ENCODE measurements at regions not wholly inside any gene's neighbourhood (a gene's known extent, or its start where the extent isn't known, plus 50 kb on each side); places are given as distances from the start of the nearest gene placed in this dataset.

GRCh38 chr15:87154761-87155160 lies 1075.1 kb downstream of the AGBL1 start:
- no peak for TF ChIP-seq RNF2 (IDR thresholded peaks at IDR 0.05; ENCODE audit: borderline replicate concordance, low read depth)
- no peak for TF ChIP-seq POLR2A (IDR thresholded peaks at IDR 0.05; ENCODE audit: low read length)
- TF ChIP-seq NFE2L2 (conservative IDR thresholded peaks at IDR 0.05; ENCODE audit: low read length) = no peak
